Aorta (tissue), 5 donors: ENCODE measurements at regions not wholly inside any gene's neighbourhood (a gene's known extent, or its start where the extent isn't known, plus 50 kb on each side); places are given as distances from the start of the nearest gene placed in this dataset.
"Not testable (repeated sequence)": the region's sequence is repeated elsewhere in the genome, so short reads cannot be mapped to it uniquely, and the experiment has no call there.

ENCODE experiments used
- ATAC-seq: fragments of 200-7000 bp; cut with Tn5 transposase; one replicate; pipeline ENCODE4 v1.9.1; 2022; ENCODE audit warnings: moderate library complexity; ENCODE audit not compliant: low FRiP score
- DNase-seq, 2 donors: peaks; one replicate each; pipeline ENCODE4 v3.0.0-alpha.2; 2020
- H3K27ac ChIP-seq, 2 donors: one replicate each; pipeline ENCODE4 v1.5.1; 2013; ENCODE audit warnings: low read length in 2 of 2, mild to moderate bottlenecking in 2 of 2, moderate library complexity in 2 of 2, control low read depth in 1 of 2, inconsistent platforms in 1 of 2, low read depth in 1 of 2
- H3K27me3 ChIP-seq, 2 donors: one replicate each; pipeline ENCODE4 v1.6.1; 2013; ENCODE audit warnings: control low read depth in 1 of 2, low read length in 1 of 2, mild to moderate bottlenecking in 1 of 2, moderate library complexity in 1 of 2; ENCODE audit not compliant: insufficient read depth in 2 of 2, control insufficient read depth in 1 of 2
- H3K36me3 ChIP-seq, 2 donors: one replicate each; pipeline ENCODE4 v1.6.1; 2013; ENCODE audit warnings: control low read depth in 1 of 2, low read length in 1 of 2, mild to moderate bottlenecking in 1 of 2; ENCODE audit not compliant: insufficient read depth in 2 of 2, control insufficient read depth in 1 of 2
- H3K4me1 ChIP-seq, 2 donors: one replicate each; pipeline ENCODE4 v1.6.1; 2013; ENCODE audit warnings: low read length in 2 of 2, control low read depth in 1 of 2, mild to moderate bottlenecking in 1 of 2, moderate library complexity in 1 of 2; ENCODE audit not compliant: insufficient read depth in 2 of 2, control insufficient read depth in 1 of 2
- H3K4me3 ChIP-seq, 2 donors: one replicate each; pipeline ENCODE4 v1.5.1; 2013; ENCODE audit warnings: low read length in 2 of 2, control low read depth in 1 of 2, mild to moderate bottlenecking in 1 of 2
- H3K9me3 ChIP-seq: one replicate; pipeline ENCODE4 v1.6.1; 2013; ENCODE audit warnings: mild to moderate bottlenecking, low read length; ENCODE audit not compliant: control insufficient read depth
- WGBS, 2 donors: extraction: QIAGEN DNeasy Blood & Tissue Kit; methylation state at CpG; one replicate each; pipeline ENCODE4 v1.1.7; 2013; 5-methylcytosine and 5-hydroxymethylcytosine counted together
- intact Hi-C, 2 donors: fragments of 100-400 bp; cut with DNase I; formaldehyde crosslinking; loops; one replicate each; pipeline versions ENCODE4 v1.14.2 to v1.15.0; 2022
- donor health status: healthy with polysubstance abuse.
- donor health status: Bipolar disorder and iron deficiency.
- donor health status: DM: no; HTN: no; CAD: no.
- donor health status: DM: no; HTN: no; CAD: no.
- donor health status: DM: yes; HTN: yes; CAD: no.

DNA sequence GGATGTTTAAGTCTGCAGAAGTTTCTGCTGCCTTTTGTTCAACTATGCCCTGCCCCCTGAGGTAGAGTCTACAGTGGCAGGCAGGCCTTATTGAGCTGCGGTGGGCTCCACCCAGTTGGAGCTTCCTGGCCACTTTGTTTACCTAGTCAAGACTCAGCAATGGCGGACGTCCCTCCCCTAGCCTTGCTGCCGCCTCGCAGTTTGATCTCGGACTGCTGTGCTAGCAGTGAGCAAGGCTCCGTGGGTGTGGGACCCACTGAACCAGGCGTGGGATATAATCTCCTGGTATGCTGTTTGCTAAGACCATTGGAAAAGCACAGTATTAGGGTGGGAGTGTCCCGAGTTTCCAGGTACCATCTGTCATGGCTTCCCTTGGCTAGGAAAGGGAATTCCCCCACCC is 79.4 kb upstream of the RPS6KA6 start:
- H3K27ac ChIP-seq, H3K27me3 ChIP-seq, H3K9me3 ChIP-seq, H3K4me3 ChIP-seq, ATAC-seq, H3K36me3 ChIP-seq, H3K4me1 ChIP-seq, intact Hi-C loops: not testable (repeated sequence)
- WGBS, 2 donors = 62 to 90% methylated on average over 9 of the region's 9 CpGs
- peak in 1 of 2 donors; percentile 37 for DNase-seq

DNA sequence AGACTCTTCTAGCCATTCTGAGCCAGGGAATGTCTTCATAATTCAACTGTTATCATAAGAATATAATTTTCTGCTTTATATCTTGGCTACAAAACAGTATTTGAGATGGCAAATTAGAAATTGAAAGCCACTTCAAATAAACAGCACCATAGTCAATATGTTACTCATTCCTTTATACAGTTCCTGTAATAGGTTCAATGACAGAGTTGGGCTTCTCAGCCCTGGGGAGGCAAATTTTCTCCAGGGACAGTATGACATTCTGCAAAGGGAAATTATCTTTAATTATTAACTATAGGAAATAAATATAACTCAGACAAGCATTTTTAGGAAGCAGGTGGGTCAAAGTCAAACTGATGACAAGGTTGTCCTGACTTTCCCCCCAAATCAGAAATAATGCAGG is 71.9 kb upstream of the RPS6KA6 start:
- intact Hi-C loops = no loop called here
- Histone ChIP-seq H3K27ac (no peak overlapping the region), H3K4me3 (no peak overlapping the region), H3K27me3 (no peaks in the 10 kb centered on the region), H3K4me1 (no peaks in the 10 kb centered on the region), H3K36me3 (no peaks in the 10 kb centered on the region), H3K9me3 (no peaks in the 10 kb centered on the region)
- ATAC-seq = no peak
- no peak for DNase-seq

GRCh38 chrX:84258708-84259107 is 70.7 kb upstream of the RPS6KA6 start:
- no peak for ATAC-seq
- DNase-seq = no peak
- intact Hi-C loops = no loop called here
- H3K4me1 ChIP-seq = no peaks in the 10 kb centered on the region
- WGBS, 2 donors = 46 to 79% methylated on average over 1 of the region's 1 CpG
- no peak overlapping the region for H3K4me3 ChIP-seq
- no peaks in the 10 kb centered on the region for H3K9me3 ChIP-seq
- no peak overlapping the region for H3K27ac ChIP-seq
- H3K36me3 ChIP-seq = no peaks in the 10 kb centered on the region
- no peaks in the 10 kb centered on the region for H3K27me3 ChIP-seq

DNA sequence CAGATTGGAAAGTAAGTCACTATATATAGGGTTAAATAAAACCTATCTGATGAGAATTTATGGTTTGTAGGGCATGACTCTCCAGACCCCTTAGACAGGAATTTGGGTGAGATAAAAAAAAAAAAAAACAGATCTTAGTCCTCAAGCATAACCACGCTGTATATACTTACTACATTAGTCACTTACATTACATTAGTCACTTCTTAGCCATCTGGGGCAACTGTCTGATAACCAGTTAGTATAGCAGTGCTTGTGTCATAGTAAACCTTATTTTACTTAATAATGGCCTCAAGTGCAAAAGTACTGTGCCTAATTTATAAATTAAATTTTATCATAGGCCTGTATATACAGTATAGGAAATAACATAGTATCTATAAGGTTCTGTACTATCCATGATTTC is 60.2 kb upstream of the RPS6KA6 start:
- Histone ChIP-seq H3K9me3 (no peaks in the 10 kb centered on the region), H3K27ac (no peak overlapping the region), H3K27me3 (no peaks in the 10 kb centered on the region), H3K36me3 (no peaks in the 10 kb centered on the region), H3K4me1 (no peaks in the 10 kb centered on the region), H3K4me3 (no peak overlapping the region)
- ATAC-seq = no peak
- no peak for DNase-seq
- 46 to 76% methylated on average over 1 of the region's 1 CpG for WGBS, 2 donors
- intact Hi-C loops = no loop called here

DNA sequence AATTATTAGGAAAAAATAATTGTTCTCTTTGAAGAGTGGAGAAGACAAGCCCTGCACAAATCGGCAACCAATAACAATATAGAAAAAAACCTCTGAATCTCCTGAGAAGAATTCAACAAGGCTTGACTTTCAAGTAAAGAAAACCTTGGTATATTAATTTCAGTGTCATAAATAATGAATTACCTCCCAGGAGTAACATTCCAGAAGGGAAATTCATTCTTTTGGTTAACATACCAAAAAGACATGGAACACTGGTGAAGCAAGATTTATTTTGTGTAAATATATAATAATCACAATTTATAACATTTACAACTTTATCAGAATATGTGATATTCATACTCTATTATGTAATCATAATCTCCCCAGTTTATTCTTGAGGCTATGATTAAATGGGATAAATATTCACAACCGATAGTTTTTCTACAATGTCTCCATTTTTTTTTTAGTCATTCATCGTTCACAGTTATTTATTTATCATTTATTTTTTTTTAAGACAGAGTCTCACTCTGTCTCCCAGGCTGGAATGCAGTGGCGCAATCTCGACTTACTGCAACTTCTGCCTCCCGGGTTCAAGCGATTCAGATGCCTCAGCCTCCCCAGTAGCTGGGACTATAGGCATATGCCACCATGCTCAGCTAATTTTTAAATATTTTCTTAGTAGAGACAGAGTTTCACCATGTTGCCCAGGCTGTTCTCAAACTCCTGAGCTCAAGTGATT is 53.0 kb upstream of the RPS6KA6 start:
- Histone ChIP-seq H3K36me3 (no peaks in the 10 kb centered on the region), H3K27me3 (no peaks in the 10 kb centered on the region), H3K9me3 (no peaks in the 10 kb centered on the region), H3K4me3 (no peak overlapping the region), H3K4me1 (peaks cover 0 to 2% of the 10 kb centered on the region in 2 donors), H3K27ac (no peak overlapping the region)
- DNase-seq (peak in 1 of 2 donors; percentile 46), ATAC-seq (no peak)
- WGBS, 2 donors = 31 to 40% methylated on average over 7 of the region's 7 CpGs
- intact Hi-C loops = no loop called here
